NCI-H2029 treated with DMSO at 0.1 percent for 48 hours (cell line): ENCODE measurements at regions not wholly inside any gene's neighbourhood (a gene's known extent, or its start where the extent isn't known, plus 50 kb on each side); places are given as distances from the start of the nearest gene placed in this dataset.

Experiments
- DNase-seq: peaks from one replicate; lab custom pipeline; 2025; lab: John Stamatoyannopoulos, UW

DNA sequence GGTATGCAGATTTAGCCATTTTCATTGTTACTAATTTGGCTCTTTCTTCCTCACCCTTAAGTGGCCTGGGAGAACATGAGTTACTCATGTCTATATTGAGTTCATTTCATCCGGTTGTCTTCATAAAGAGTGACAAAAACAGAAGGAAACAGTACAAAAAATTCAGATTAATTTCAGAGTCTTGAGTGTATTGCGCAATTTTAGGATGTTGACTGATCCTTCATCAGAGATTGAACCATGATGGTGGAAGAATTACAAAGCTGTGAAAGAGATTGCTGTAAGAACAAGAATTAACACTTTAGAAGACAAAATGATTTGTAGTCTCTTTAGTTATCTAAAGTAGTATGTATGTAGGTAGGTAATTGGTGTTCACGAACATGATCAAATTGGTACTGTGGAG lies 194.0 kb upstream of the PPP1R3A start:
- no peak for DNase-seq

DNA sequence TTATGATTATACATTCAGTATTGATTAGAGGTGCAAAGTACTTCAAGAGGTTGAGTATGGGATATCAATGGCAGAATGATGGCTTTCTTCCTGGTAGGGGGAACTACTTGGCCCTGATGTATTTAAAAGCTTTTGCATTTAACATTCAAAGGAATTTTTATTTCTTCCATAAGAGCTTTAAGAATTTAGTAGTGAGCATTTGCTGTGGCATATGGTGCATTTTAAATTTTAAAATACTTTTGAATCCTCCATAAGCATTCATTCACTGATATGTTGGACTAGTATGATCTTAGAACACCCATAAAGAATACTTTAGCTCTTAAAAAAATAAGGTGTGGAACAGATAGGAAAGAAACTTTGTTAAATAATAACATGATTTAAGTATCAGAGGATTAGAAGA lies 191.9 kb upstream of the PPP1R3A start:
- no peak for DNase-seq

DNA sequence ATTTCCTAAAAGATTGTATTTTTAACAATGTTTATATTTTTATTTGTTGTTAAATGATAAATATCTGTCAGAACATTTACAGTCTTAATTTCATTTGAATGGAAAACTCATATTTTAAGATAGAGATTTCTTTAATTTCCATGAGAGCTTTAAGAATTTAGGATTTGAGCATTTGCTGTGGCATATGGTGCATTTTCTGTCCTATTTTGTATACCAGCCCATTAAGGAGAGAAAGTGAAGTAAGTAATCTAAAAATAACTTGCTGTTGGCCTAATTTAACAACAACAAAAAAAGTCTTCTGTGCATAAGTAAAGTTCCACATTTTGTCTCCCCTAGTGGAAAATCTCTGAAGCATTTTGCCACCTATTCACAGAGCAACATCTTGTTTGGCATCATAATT lies 190.9 kb upstream of the PPP1R3A start:
- no peak for DNase-seq

DNA sequence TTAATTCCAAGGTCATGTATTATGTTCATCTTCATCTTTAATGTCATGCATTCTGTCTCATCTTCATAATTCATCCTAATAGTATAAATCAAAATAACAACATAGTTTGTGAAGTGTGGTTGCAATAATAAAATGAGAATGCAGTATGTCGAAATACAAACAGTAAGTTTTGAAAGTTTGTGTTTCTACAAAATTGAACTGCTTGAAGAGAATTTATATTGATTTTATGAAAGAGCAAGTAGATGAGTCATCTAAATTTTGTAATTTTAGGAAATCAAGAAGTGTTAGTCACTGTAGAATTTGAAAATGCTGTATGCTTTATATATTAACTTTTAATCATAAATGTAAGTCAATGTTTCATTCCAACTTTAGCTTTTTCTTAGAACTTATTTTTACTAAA lies 190.5 kb upstream of the PPP1R3A start:
- DNase-seq: no peak

DNA sequence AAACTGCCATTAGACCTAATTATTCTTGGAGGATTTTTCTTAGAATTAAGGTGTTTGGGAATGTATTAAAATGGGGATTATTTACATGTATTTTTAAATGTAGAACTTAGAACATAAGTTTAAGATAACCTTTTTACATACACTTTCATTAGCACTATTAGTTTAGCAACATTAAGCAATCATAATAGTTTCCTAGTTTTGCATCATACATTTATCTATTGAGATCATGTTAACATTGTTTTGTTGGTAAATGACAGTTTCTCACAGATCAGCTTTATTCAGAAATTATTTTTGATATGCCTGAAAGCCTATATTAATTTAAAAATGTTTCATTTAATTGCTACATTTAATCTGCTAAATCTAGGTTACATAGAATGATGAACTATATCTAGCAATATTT lies 189.7 kb upstream of the PPP1R3A start:
- DNase-seq: no peak

DNA sequence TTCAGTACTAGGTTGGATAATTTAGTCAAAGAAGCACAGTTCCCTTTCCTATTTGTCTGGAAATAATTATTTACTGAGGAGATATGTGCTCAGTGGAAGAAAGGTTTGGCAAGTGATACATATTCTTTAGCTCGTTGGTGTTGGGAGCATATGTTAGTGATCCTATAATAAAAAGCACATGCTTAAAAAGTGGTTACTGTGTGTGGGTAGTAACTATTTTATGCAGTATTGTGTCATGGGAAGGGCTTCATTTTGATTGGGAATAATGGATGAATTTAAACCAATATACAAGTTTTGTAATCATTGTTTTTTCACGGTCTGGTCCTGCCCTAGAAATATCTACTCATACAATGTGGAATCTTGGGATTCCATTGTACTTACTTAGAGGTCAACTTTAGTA lies 188.7 kb upstream of the PPP1R3A start:
- DNase-seq: no peak

DNA sequence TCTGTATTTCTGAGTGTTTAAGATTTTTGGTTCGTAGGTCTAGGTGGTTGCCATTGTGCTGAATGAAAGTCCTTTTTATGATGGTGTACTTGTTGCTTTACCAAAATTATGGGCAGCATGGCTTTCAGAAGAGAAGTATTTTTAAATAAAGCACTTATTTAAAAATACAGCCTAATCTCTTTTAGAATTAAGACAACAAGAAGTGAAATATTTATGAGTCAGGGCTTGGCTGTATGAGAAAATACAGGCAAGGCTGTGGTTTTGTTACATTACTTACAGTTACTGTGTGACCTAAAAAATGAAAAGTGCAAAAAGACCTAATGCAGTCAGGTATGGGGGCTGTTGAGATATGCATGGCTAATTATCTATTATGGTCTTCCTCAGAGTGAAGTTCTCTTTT lies 185.2 kb upstream of the PPP1R3A start:
- no peak for DNase-seq

DNA sequence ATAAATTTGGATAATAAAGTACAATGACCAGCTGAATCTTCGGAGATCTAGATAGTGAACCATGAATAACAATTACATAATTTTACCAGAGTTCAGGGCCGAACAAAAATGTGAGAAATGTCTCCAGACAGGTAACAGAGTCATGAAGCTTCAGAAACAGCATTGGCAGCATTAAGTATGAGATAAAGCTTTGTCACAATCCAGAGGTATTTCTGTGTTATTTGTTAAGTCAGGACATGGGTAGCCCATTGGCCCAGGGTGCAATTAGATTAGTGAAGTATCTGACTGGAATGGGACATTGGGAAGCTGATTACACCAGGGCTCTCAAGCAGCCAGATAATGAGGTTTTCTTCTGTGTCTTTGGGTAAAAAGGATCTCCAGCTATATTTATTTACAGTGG lies 184.2 kb upstream of the PPP1R3A start:
- no peak for DNase-seq

DNA sequence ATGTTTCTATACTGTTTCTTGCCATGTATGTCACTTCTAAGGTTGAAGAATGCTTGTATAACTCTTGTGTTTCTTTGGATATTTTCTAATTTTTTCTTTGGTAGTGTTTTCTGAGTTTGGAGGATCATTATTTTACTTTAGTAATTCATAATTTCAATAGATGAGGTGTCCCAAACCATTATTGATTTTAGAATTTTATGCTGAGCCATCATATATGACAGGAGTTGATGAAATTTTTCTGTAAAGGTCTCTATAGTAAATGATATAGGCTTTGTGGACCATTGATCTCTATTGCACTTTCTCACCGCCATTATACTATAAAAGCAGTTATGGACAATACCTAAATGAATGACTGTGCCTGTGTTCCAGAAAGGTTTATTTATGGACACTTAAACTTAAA lies 183.3 kb upstream of the PPP1R3A start:
- DNase-seq: no peak

DNA sequence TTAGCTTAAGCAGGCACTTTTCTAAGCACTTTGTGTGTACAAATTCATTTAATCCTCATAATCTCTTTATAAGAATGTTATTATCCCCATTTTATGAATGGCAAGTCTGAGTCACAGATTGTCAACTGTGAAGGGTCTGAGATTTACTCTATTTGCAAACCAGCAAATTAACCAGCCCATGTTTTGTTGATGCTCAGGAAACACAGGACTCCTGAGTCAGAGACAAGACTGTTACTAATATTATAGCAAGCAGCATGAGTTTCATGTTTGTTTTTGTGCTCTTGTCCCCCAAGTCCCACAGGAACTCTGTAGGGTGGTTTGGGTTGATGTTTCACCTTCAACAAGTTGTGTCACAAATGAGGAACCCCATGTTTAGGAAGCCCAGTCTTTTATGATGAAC lies 182.0 kb upstream of the PPP1R3A start:
- no peak for DNase-seq

DNA sequence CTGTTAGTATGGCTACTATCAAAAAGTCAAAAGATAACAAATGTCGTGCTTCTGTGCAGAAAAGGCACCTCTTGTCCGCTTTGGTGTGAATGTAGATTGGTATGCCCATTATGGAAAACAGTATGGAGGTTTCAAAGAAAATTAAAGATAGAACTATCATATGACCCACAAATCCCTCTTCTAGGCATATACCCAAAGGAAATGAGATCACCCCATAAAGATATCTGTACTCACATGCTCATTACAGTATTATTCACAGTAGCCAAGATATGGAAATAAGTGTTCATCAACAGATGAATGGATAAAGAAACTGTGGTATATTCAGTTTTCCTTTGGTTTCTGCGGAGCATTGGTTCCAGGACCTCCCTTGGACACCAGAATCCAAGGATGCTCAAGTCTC lies 180.5 kb upstream of the PPP1R3A start:
- no peak for DNase-seq

DNA sequence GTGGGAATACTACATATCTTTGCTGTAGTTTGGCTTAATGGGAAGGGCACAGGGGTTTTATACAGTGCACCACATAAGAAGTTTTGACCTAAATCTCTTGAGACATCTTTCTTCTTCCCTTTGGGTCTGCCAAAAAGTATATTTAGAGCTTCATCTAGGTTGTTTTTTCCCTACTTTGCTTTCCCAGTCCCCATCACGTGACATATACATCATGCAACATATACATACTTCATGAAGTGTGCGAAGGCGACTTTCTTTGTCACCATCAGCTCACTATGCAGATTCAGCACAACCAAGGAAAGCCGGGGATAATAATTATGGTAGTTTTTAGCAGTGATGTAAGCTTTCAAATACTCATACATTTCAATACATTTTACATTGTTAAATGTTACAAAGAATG lies 177.1 kb upstream of the PPP1R3A start:
- no peak for DNase-seq

DNA sequence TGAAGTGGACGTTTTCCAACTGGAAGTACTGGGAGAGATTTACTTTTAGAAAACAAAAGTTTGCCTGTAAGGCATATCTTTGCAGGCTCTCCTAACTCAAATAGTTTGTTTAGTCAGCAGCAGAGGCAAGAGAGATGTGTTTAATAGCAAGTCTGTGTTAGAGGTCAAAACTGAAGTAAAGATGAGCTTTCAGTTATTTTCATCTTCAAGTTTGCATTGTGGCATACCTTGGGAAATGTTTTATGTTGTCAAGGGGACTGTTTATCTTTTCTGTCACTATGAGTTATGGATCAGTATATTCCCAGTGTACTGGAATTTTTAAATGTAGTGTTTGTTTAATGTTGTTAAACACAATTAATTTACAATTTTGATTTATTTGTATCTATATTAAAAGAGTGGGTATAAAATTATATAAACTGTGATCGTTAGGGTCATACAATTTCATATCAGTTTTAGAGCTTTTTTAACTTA lies 169.7 kb upstream of the PPP1R3A start:
- DNase-seq: no peak

DNA sequence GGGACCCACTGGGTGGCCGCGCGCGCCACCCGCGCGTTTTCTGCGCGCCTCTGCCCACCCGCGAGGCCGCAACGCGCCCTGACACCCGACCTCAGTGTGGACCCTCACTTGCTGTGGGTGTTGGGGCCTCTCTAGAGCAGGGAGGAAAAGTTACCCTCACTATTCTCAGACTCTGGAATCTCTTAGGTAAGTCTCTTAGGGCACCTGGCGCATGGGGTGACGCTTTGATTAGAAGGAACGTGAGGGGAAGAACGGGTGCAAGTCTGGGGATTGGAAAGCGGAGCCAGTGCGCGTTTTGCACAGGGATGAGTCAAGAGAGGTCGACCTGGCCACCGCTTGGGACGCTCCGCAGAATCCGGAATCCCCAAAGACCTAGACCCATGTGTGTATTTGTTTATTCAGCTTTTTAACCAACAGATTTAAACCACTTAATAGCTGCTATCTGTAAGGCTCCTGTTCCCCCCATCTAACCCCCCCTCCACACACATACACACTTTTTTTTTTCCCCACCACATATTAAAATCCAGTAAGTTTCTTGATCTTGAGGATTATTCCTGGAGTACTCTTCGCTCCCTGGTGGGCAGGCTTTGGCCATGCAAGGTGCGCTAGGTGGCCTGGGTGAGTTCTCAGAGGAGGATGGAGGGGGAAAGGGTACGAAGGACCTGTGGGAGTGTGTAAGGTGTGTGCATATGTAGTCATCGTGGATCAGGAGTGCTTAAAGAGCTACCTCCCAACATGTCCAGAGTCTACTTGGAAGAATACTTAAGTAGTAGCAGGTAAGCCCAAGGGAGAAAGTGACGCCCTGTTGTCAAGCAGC lies 169.1 kb upstream of the PPP1R3A start:
- DNase-seq: no peak

DNA sequence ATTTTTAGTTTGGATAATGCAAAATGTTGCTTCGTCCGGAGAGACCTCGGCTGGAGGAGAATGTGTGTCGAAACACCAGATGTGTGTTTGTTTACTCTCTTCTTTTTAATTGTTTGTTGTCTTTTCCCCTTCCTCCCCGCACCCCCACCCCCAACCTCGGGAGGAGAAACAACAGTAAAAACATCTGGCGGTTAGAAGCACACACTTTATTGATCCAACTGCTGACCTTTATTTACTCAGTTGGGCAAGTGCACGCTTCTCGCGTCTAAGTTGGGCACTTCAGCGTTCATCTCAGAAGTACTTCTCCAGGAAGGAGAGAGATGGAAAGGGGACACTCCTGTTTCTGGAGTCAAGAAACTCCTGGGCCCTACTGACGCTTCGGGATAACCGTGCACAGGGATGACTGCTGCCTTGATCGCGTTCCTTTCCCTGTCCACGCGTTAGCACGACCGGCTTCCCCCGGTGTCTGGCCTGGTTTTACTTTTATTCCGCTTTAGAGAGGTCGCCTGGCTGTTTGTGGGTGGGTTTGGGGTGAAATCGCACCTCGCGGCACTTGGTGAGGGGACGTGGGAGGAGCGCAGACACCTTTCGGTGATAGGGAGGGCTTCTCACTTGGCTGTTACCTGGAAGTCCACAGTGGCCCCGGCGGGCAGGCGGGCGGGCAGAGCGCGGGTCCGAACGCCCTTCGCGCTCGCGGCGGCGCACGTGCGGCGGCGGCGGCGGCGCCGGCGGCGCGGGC lies 168.3 kb upstream of the PPP1R3A start:
- DNase-seq: peak; percentile 18

DNA sequence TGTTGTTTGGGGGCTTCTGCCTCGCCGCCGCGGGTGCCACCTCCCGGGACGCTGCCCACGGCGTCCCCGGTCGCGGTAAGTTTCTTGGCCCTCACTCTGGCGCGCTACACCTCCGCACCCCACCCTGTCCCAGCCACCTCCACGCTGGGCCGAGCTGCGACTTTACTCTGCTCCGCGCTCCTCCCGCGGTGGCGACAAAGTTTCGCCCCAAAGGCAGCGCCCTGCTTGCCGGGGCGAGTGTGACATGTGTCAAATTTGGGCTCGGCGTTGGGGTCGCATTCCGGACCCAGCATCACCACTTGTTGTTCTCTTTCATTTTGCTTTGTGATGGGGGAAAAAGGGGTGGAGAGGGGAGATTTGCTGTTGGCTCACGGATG lies 167.7 kb upstream of the PPP1R3A start:
- DNase-seq: no peak

DNA sequence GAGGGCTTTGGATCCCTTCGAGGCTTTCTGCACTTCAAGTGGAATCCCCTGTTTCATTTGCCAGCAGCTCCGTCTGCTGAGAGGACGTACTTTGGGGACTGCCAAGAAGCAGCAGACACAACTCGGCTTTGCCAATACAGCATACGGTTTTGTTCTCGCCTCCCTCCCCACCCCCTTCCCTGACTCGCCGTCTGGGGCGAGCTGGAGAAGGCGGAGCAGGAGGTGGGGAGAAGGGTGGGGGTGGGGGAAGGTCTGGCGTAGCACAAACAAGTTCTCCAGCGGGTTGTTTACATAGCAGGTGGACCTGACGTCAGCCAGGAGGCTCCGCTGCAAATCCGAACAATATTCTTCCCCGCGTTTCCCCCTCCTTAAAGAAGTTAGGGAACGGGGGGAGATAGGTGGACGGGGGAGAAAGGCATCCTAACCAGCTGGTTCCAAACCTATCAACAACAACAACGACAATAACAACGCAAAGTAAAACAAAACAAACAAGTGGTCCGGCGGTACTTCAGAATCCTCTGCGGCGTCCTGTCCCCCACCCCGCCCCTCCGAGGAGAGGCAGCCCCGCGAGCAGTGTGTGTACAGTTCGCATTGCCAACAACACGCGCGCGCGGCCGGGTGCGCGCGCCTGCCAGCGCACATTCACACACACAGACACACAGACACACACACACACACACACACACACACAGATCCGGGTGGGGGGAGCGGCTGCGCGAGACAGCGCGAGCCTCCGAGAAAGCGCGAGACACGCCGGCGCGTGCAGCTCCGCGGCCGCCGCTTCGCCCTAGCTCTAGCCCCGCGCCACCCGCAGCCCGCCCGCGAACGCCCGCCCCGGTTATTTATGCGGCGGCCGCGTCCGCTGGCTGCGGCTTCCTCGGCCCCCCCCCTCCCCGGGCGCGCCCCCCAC lies 167.0 kb upstream of the PPP1R3A start:
- peak; percentile 82 for DNase-seq

DNA sequence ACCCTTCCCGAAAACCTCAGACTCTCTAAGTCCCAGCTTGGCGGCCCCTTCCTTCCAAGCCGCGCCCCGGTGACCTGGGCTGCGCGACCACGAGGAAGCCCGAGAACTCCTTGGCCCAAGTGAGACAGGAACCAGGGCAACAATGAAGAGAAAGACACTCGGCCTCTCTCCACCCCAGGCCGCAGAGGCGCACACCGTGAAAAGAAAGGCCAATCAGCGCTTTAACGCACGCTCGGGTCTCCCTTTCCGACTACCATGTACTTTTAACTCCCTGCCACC lies 166.4 kb upstream of the PPP1R3A start:
- no peak for DNase-seq

DNA sequence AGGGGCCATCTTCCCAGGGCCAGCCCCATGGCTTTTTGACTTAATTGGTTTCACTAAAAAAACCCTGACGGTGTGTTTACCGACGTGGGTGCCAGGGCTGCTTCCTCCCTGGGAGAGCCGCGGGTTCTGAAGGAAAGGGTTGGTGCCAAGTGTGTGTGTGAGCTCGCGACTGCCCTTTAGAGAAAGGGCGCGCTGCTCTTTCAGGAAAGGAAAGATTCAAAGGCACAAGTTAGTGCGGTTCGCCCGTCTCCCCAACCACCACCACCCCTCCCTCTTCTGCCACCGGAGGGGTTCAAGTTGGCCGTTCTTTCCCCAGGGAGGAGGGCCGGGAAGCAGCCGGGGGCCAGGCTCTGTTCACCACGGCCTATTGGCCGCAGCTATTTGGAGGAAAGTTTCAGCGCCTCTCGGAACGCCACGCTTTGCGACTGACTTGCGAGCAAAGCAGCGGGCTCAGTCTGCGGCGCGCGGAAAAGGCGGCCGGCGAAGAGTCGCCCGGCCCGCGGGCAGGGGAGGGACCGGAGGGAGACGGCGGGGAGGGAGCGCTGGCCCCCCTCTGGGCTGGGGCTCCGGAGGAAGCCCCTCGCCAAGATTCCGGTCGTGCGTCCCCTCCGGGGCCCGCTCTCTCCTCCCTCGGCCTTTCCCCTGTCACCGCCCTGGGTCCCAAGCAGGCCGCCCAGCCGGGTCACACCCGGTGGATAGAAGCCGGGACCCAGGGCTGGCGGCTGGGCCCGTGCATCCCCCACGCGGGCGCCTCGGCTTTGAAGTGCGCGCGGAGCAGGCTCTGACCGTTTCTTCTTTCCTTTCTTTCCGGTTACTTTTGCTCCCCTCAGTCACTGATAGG lies 165.9 kb upstream of the PPP1R3A start:
- DNase-seq: no peak

DNA sequence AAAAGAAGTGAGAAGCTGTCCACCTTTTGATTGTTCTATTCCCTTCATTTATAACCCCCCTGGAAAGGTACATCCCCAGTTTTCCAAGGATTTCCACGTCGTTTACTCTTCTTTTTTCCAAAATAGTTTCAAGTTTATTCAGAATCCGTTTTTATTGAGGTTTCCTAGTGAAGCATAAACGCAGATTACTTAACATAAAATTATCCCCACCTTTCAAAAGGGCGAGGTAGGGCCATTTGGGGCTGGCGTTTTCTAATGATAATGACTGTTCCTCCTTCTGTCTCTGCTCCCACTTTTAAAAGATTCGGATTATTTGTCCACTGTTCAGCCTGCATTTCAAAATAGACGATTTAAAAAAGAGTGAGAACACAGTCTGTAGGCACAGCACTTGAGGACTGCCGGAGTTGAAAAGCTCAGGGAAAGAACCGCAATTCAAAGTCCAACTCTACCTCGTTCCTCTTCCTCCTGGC lies 165.2 kb upstream of the PPP1R3A start:
- DNase-seq: no peak

DNA sequence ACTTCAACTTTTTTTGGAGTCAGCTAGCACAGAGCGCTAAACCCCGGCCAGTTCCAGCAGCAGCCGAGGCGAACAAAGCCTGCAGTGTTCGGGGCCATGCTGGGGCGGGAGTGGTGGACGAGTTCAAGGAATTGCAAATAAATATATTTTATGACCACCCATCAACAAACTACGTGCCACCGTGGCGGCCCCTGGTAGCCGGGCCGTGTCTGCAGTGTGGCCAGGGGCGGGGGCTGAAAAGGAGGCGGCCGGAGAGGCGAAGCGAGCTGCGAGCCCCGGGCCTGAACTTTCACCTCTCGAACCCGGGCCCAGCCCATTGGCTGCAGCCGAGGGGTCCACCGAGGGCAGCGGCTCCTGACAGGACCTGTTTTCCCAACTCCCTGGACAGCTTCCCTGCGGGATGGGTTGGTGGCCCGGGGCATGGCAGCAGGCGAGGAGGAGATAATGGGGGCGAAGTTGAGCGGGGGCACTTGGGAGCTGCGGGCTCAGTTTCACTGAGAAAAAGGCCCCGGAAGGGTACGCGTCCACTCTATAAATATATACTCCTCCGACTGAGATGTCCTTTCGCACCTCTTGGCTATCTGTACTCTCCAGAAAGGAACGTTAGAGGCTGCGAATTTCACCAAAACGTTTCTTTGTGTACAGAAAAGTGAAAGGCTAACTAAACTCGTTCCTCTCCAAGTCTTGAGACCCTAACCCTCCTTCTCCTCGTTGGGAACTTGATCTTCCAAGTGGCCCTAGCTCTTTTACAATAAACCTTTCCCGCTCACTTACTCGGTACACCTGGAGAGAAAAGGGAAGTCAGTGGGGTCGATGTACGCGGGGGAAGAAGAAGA lies 164.6 kb upstream of the PPP1R3A start:
- no peak for DNase-seq
